GM12873 (cell line): ENCODE measurements at regions not wholly inside any gene's neighbourhood (a gene's known extent, or its start where the extent isn't known, plus 50 kb on each side); places are given as distances from the start of the nearest gene placed in this dataset.

Experiments
- CTCF ChIP-seq: IDR thresholded peaks from 2 replicates; pipeline ENCODE4 v1.5.1; 2012; ENCODE audit warnings: low read depth, mild to moderate bottlenecking, moderate library complexity, low read length, control low read depth; ENCODE audit not compliant: insufficient read depth; ENCODE audit errors: missing control alignments

DNA sequence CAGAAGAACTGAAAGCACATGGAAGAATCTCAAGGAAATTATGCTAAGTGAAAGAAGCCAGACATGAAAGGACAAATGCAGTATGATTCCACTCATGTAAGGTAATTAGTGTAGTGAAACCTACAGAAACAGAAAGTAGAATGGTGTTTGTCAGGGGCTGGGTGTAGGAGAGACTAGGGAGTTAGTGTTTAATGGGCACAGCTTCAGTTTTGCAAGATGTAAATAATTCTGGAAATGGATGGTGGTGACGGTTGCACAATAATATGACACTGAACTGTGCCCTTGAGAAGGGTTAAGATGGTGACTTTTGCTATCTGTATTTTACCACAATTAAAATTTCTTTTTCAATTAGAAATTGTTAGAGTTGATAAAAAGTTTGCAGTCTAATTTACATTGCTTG, 157.3 kb upstream of the ADCY1 start:
- TF ChIP-seq CTCF = no peak

- TF ChIP-seq CTCF = no peak
Observed at GRCh38 chr7:45417268-45417667, 156.9 kb upstream of the ADCY1 start.

DNA sequence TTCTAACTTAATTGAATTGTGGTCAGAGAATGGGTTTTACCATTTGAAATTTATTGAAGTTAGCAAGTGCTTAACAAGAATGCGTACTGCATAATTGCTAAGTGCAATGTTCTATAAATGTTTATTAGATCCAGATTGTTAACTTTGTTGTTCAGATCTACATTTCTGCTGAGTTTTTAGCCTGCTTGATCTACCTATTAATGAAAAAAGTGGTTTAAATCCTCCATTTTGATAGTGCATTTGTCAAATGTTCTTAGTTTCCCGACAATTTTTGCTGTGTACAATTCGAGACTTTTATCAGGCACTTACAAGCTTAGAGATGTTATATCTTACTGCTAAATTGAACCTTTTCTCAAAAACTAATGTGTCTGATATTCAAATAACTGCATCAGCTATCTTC, 156.4 kb upstream of the ADCY1 start:
- no peak for TF ChIP-seq CTCF

GRCh38 chr7:45420843-45421495, 153.2 kb upstream of the ADCY1 start:
- TF ChIP-seq CTCF = no peak

GRCh38 chr7:45421806-45422205, 152.4 kb upstream of the ADCY1 start:
- TF ChIP-seq CTCF = no peak

DNA sequence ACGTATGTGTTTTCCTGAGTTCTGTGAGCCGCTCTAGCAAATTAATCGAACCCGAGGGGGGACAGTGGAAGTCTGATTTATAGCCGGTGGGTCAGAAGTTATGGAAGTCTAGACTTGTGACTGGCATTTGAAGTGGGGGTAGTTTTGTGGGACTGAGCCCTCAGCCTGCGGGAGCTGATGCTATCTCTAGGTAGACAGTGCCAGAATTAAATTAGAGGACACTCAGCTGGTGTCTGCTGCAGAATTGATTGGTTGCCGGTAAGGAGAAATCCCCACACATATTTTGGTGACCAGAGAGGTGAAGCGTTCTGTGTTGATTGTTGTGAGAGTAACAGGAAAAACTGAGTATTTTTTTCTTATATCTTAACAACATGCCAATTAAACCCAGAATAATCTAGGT, 143.8 kb upstream of the ADCY1 start:
- no peak for TF ChIP-seq CTCF

- no peak for TF ChIP-seq CTCF
Observed at GRCh38 chr7:45434167-45434784, 139.9 kb upstream of the ADCY1 start.
